Right cardiac atrium (tissue), 5 donors: ENCODE measurements at regions not wholly inside any gene's neighbourhood (a gene's known extent, or its start where the extent isn't known, plus 50 kb on each side); places are given as distances from the start of the nearest gene placed in this dataset.
A peak's percentile ranks its signal among the peaks of the same experiment; 100 is the strongest.
"Not testable (repeated sequence)": the region's sequence is repeated elsewhere in the genome, so short reads cannot be mapped to it uniquely, and the experiment has no call there.

Experiments used
- ATAC-seq, 2 donors: fragments of 200-7000 bp; cut with Tn5 transposase; one replicate each; pipeline versions ENCODE4 v1.8.0 to v1.9.1; 2020; ENCODE audit warnings: moderate library complexity in 2 of 2, mild to moderate bottlenecking in 1 of 2
- DNase-seq, 3 donors: peaks; one replicate each; pipeline ENCODE4 v3.0.0-alpha.2; 2020
- H3K27ac ChIP-seq: one replicate; pipeline ENCODE4 v1.5.1; 2013; ENCODE audit warnings: mild to moderate bottlenecking, low read length, control low read depth, moderate library complexity
- H3K27me3 ChIP-seq: one replicate; pipeline ENCODE4 v1.6.1; 2013; ENCODE audit not compliant: control insufficient read depth, insufficient read depth
- H3K4me1 ChIP-seq: one replicate; pipeline ENCODE4 v1.6.1; 2013; ENCODE audit warnings: low read length; ENCODE audit not compliant: control insufficient read depth, insufficient read depth
- H3K4me3 ChIP-seq: one replicate; pipeline ENCODE4 v1.5.1; 2013; ENCODE audit warnings: low read length, control low read depth
- H3K9me3 ChIP-seq: one replicate; pipeline ENCODE4 v1.6.1; 2013; ENCODE audit warnings: low read length; ENCODE audit not compliant: control insufficient read depth
- WGBS: extraction: QIAGEN DNeasy Blood & Tissue Kit; methylation state at CpG from one replicate; pipeline ENCODE4 v1.1.7; 2013; 5-methylcytosine and 5-hydroxymethylcytosine counted together
- intact Hi-C, 4 donors: fragments of 100-400 bp; cut with DNase I; formaldehyde crosslinking; loops; one replicate each; pipeline versions ENCODE4 v1.11.0 to v1.14.0; 2022 to 2023
- donor health status: healthy with polysubstance abuse.
- donor health status: DM: no; HTN: yes; CAD: no.
- donor health status: DM: no; HTN: no; CAD: no.
- donor health status: DM: no; HTN: yes; CAD: no; lungs with severe emphysema.
- donor health status: DM: yes; HTN: yes; CAD: no.

DNA sequence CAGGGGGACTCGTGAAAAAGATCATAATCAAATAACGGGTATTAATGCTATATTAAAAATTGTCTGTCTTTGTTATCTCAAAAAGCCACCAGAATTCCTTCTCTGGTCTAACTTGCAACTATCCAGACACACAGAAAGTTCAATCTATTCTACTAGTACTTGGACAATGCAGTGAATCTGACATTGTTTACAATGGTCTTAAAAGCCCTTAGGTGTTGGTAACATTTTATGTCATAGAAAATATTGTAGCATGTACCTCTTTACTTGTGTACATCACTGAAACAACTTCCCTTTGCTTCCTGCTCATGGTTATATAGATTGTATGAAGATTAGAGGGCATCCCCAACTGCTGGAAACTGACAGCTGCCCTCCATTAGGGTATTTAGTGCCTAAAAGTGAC is 71.1 kb upstream of the PPP3CA start:
- 61% methylated on average over 2 of the region's 2 CpGs for WGBS
- H3K4me3 ChIP-seq, result no peak overlapping the region

DNA sequence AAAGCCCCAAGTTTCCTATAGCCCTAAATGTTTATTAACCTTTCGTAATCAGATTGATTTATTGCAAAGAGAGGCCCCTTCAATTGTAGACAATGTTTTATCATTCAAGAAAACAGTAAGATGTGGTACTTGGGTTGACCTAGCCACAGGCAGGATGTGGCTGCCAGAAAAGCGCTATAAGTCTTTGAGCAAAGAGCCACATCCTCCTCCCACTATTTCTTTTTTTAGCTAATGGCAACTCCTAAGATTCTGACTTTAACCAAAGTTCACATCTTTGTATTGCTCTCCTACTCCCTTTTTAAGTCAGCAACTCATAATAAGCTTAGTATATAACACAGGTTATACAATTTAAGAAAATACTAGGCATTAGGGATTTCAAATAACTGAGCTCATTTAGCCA is 70.7 kb upstream of the PPP3CA start:
- 64% methylated on average over 2 of the region's 2 CpGs for WGBS
- H3K27ac ChIP-seq, result no peak overlapping the region
- no peak overlapping the region for H3K4me3 ChIP-seq
- DNase-seq (no peak), ATAC-seq (no peak)
- peaks cover 2% of the 10 kb centered on the region for H3K4me1 ChIP-seq
- intact Hi-C loops, result no loop called here
- H3K9me3 ChIP-seq, result no peaks in the 10 kb centered on the region
- H3K27me3 ChIP-seq, result no peaks in the 10 kb centered on the region

More for the DNA sequence above, 71.1 kb upstream of the PPP3CA start:
- intact Hi-C loops, result no loop called here
- H3K9me3 ChIP-seq, result no peaks in the 10 kb centered on the region
- ATAC-seq, result no peak
- peaks cover 2% of the 10 kb centered on the region for H3K4me1 ChIP-seq
- H3K27me3 ChIP-seq, result no peaks in the 10 kb centered on the region
- no peak overlapping the region for H3K27ac ChIP-seq
- DNase-seq, result no peak

DNA sequence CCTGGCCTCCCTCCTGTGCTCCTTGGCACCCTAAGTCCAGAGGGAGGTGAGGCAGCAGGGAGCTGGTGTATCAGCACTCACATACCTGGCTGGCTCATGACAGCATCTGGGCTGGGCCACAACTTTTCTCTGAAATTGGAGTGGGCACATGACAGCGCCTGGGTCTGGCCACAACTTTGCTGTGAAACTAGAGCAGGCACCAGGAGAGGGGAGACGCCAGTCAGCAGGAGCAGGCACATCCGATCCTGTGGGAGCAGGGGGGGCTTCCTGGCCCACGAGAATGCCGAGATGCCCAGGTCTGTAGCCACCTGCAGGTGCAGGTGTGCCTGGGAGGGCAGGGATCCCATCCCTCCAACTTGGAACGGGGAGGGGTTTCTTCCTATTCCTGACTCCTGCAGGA is 69.7 kb upstream of the PPP3CA start:
- Histone ChIP-seq H3K4me1 (peaks cover 2% of the 10 kb centered on the region), H3K9me3 (no peaks in the 10 kb centered on the region), H3K27ac (no peak overlapping the region), H3K27me3 (no peaks in the 10 kb centered on the region), H3K4me3 (no peak overlapping the region)
- DNase-seq (peak in 1 of 3 donors; percentile 25), ATAC-seq (no peak)
- intact Hi-C loops, result no loop called here
- 92% methylated on average over 6 of the region's 6 CpGs for WGBS

DNA sequence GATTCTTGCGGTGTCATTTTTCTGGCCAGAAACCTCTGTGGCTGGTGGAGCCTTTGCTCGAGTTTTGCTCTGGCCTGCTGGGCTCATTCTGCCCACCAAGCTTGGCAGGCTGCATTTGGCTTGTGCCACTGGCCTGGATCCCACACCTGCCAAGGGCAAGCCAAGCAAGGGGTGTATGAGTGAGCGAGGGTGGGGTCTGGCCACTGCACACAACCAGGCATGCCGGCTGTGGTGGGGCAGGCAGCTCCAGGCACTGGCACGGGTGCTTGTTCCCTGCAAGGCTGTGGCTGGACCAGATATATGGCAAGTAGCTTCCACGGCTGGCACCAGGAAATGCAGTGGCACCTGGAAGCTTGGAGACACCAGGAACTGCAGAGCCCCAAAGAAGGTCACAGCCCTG is 68.6 kb upstream of the PPP3CA start:
- 95% methylated on average over 6 of the region's 6 CpGs for WGBS
- H3K9me3 ChIP-seq, result no peaks in the 10 kb centered on the region
- H3K27me3 ChIP-seq, result no peaks in the 10 kb centered on the region
- ATAC-seq, result no peak
- H3K27ac ChIP-seq, result no peak overlapping the region
- no peak overlapping the region for H3K4me3 ChIP-seq
- DNase-seq, result peak in 1 of 3 donors; percentile 13
- peaks cover 2% of the 10 kb centered on the region for H3K4me1 ChIP-seq
- intact Hi-C loops, result no loop called here

DNA sequence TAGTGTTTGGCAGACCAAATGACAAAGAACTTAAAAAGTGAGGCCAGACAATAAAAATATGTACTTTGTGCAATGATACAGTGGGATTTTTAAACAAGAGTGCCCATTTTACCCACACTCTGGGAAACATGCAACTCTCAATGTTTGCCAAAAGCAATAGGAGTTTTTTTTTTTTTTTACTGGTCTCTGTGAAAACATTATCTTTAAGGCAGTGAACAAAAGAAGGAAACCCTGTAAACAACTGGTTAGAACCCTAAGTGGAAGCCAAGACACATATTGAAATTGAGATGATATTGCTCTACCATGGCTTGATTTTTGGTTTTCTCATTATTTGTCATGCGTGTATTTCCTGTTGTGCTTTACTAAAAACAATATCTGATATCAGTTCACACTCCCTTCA is 67.2 kb upstream of the PPP3CA start:
- Histone ChIP-seq H3K4me1 (peaks cover 2% of the 10 kb centered on the region), H3K27ac (no peak overlapping the region), H3K27me3 (no peaks in the 10 kb centered on the region), H3K9me3 (no peaks in the 10 kb centered on the region), H3K4me3 (no peak overlapping the region)
- ATAC-seq (no peak), DNase-seq (no peak)
- WGBS, result 67% methylated on average over 1 of the region's 1 CpG
- intact Hi-C loops, result no loop called here

DNA sequence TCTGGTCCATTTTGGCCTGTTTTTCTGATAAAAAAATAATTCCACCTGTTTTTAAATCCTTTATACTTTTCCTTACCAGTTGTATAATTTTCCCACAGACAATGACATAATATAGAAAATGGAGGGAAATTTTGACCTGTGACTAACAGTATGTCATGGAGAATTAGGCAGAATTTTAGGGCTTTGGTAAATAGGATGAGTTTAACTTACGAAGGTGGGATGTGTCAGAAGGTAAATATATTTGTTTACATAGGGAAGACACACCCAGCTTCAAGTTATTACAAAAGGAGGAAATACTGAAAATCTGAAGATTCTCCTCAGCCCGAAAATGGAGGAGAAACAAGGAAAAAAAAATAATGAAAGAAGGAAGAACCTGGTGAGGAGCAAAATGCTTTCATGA is 64.6 kb upstream of the PPP3CA start:
- Histone ChIP-seq H3K4me3 (no peak overlapping the region), H3K4me1 (no peaks in the 10 kb centered on the region), H3K27me3 (no peaks in the 10 kb centered on the region), H3K9me3 (no peaks in the 10 kb centered on the region), H3K27ac (no peak overlapping the region)
- intact Hi-C loops, result no loop called here
- 82% methylated on average over 2 of the region's 2 CpGs for WGBS
- ATAC-seq, result no peak
- no peak for DNase-seq

DNA sequence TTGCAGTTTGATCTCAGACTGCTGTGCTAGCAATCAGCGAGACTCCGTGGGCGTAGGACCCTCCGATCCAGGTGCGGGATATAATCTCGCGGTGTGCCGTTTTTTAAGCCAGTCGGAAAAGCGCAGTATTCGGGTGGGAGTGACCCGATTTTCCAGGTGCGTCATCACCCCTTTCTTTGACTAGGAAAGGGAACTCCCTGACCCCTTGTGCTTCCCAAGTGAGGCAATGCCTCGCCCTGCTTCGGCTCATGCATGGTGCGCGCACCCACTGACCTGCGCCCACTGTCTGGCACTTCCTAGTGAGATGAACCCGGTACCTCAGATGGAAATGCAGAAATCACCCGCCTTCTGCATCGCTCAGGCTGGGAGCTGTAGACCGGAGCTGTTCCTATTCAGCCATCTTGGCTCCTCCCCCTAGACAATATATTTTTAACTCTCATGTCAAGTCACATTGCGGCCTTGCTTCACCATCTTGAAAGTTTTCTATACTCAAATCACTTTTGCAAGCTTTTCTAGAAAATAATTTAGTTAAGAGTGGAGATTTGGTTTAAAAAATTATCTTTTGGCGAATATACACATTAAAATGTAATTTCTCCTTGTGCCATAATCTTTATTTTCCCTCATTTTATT is 64.1 kb upstream of the PPP3CA start:
- intact Hi-C loops, result not testable (repeated sequence)

DNA sequence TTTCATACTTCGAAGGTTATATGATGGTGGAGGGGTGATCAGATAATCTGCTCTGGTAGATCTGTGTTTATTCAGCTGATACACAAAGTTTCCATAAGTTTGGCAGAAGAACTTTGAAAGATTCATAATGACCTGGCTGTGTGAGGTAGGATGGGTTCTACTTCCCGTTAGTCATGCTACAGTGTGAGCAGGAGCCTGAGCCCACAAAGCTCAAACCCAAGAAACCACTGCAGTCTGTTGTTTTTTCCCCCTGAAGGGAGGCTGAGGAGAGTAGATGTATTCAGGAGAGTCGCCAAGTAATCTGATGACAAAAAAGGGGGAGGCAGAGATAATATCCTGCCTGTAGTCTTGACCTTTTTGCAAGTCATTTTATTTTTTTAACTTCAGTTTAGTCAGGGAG is 52.8 kb upstream of the PPP3CA start:
- ATAC-seq (no peak), DNase-seq (no peak)
- Histone ChIP-seq H3K27me3 (no peaks in the 10 kb centered on the region), H3K9me3 (no peaks in the 10 kb centered on the region), H3K4me3 (no peak overlapping the region), H3K4me1 (no peaks in the 10 kb centered on the region), H3K27ac (no peak overlapping the region)
- WGBS, result 61% methylated on average over 3 of the region's 3 CpGs
- intact Hi-C loops, result no loop called here

More for the DNA sequence above, 64.1 kb upstream of the PPP3CA start:
- H3K4me3 ChIP-seq, H3K9me3 ChIP-seq, ATAC-seq, H3K4me1 ChIP-seq, H3K27ac ChIP-seq, H3K27me3 ChIP-seq: not testable (repeated sequence)
- DNase-seq, result peak in 1 of 3 donors; percentile 18
- WGBS, result 96% methylated on average over 24 of the region's 24 CpGs

DNA sequence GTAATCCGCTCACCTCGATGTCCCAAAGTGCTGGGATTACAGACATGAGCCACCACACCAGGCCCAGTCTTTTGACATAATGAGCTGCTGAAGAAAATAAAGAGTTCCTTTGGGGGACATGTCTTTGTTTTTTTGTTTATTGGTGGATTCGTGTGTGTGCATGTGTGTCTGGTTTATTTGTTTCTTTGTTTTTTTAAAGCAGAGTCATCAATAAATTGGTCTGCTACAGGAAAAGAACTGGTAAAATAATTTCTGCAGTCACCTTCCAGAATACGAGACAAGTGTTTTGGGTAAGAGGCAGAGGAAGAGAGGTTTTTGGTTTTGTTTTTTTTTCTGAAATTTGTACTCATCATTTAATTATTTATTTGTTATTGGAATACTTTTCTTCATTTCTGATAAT is 51.5 kb upstream of the PPP3CA start:
- intact Hi-C loops, result no loop called here
- Histone ChIP-seq H3K4me3 (no peak overlapping the region), H3K27ac (no peak overlapping the region), H3K4me1 (no peaks in the 10 kb centered on the region), H3K27me3 (no peaks in the 10 kb centered on the region), H3K9me3 (no peaks in the 10 kb centered on the region)
- WGBS, result 95% methylated on average over 4 of the region's 4 CpGs
- ATAC-seq (no peak), DNase-seq (no peak)
